ENCODE measurements at regions not wholly inside any gene's neighbourhood (a gene's known extent, or its start where the extent isn't known, plus 50 kb on each side); places are given as distances from the start of the nearest gene placed in this dataset.

- TF ChIP-seq YY1 (IDR thresholded peaks at IDR 0.05; ENCODE audit: low read depth), result no peak
- TF ChIP-seq EP300 (IDR thresholded peaks at IDR 0.05; ENCODE audit: borderline replicate concordance), result no peak
- no peak for TF ChIP-seq RAD21 (IDR thresholded peaks at IDR 0.05; ENCODE audit: low read depth)
- TF ChIP-seq REST (IDR thresholded peaks at IDR 0.05; ENCODE audit: low read depth), result no peak
- TF ChIP-seq ZBTB7A (IDR thresholded peaks at IDR 0.05; ENCODE audit: low read depth), result no peak
- TF ChIP-seq FOXM1 (IDR thresholded peaks at IDR 0.05; ENCODE audit: borderline replicate concordance, low read depth), result no peak
- TF ChIP-seq CREB1 (IDR thresholded peaks at IDR 0.05; ENCODE audit: low read depth), result no peak
- TF ChIP-seq TAF1 (IDR thresholded peaks at IDR 0.05; ENCODE audit: low read depth), result no peak
- TF ChIP-seq TCF12 (IDR thresholded peaks at IDR 0.05; ENCODE audit: low read depth), result no peak
- no peak for TF ChIP-seq NFIC (IDR thresholded peaks at IDR 0.05)
- no peak for TF ChIP-seq EGR1 (IDR thresholded peaks at IDR 0.05)
Observed at GRCh38 chr12:39176356-39176755, 266.6 kb downstream of the KIF21A start.
